Ishikawa (cell line): ENCODE measurements at regions not wholly inside any gene's neighbourhood (a gene's known extent, or its start where the extent isn't known, plus 50 kb on each side); places are given as distances from the start of the nearest gene placed in this dataset.

Experiments
- CEBPB ChIP-seq: IDR thresholded peaks from 2 replicates; pipeline ENCODE4 v1.6.1; 2012
- CREB1 ChIP-seq: IDR thresholded peaks from 2 replicates; pipeline ENCODE4 v1.6.1; 2012; ENCODE audit warnings: low read depth
- EGR1 ChIP-seq: IDR thresholded peaks from 2 replicates; pipeline ENCODE4 v1.6.1; 2012
- EP300 ChIP-seq: IDR thresholded peaks from 2 replicates; pipeline ENCODE4 v1.6.1; 2012; ENCODE audit warnings: borderline replicate concordance
- FOXM1 ChIP-seq: IDR thresholded peaks from 2 replicates; pipeline ENCODE4 v1.6.1; 2012; ENCODE audit warnings: low read depth, borderline replicate concordance
- MAX ChIP-seq: IDR thresholded peaks from 2 replicates; pipeline ENCODE4 v1.6.1; 2012
- NFIC ChIP-seq: IDR thresholded peaks from 2 replicates; pipeline ENCODE4 v1.6.1; 2012
- RAD21 ChIP-seq: IDR thresholded peaks from 2 replicates; pipeline ENCODE4 v1.6.1; 2012; ENCODE audit warnings: low read depth
- REST ChIP-seq: IDR thresholded peaks from 2 replicates; pipeline ENCODE4 v1.6.1; 2012; ENCODE audit warnings: low read depth, mild to moderate bottlenecking
- TAF1 ChIP-seq: IDR thresholded peaks from 2 replicates; pipeline ENCODE4 v1.6.1; 2012; ENCODE audit warnings: low read depth, mild to moderate bottlenecking
- TCF12 ChIP-seq: IDR thresholded peaks from 2 replicates; pipeline ENCODE4 v1.6.1; 2012; ENCODE audit warnings: low read depth
- TEAD4 ChIP-seq: IDR thresholded peaks from 2 replicates; pipeline ENCODE4 v1.6.1; 2012
- USF1 ChIP-seq: IDR thresholded peaks from 2 replicates; pipeline ENCODE4 v1.6.1; 2012
- YY1 ChIP-seq: IDR thresholded peaks from 2 replicates; pipeline ENCODE4 v1.6.1; 2012; ENCODE audit warnings: low read depth
- ZBTB7A ChIP-seq: IDR thresholded peaks from 2 replicates; pipeline ENCODE4 v1.6.1; 2012; ENCODE audit warnings: low read depth

- TF ChIP-seq RAD21 (no peak), MAX (no peak), FOXM1 (no peak), CREB1 (no peak), CEBPB (no peak), ZBTB7A (no peak), YY1 (no peak), TEAD4 (no peak), TAF1 (no peak), EGR1 (no peak), TCF12 (no peak), NFIC (no peak), EP300 (no peak), REST (no peak), USF1 (no peak)
Measured at GRCh38 chr9:126160067-126160853, 166.4 kb upstream of the MVB12B start.

GRCh38 chr9:126160854-126161329, 165.7 kb upstream of the MVB12B start:
- TF ChIP-seq MAX (no peak), CEBPB (no peak), TEAD4 (no peak), EGR1 (no peak), USF1 (no peak), TCF12 (no peak), ZBTB7A (no peak), REST (no peak), NFIC (no peak), TAF1 (no peak), RAD21 (no peak), CREB1 (no peak), YY1 (no peak), EP300 (no peak), FOXM1 (no peak)

GRCh38 chr9:126162611-126163381, 163.8 kb upstream of the MVB12B start:
- TF ChIP-seq EP300 (no peak), CEBPB (no peak), REST (no peak), FOXM1 (no peak), TCF12 (no peak), TEAD4 (no peak), CREB1 (no peak), MAX (no peak), ZBTB7A (no peak)
